ENCODE measurements at regions not wholly inside any gene's neighbourhood (a gene's known extent, or its start where the extent isn't known, plus 50 kb on each side); places are given as distances from the start of the nearest gene placed in this dataset.

- TF ChIP-seq, protein P1, sequence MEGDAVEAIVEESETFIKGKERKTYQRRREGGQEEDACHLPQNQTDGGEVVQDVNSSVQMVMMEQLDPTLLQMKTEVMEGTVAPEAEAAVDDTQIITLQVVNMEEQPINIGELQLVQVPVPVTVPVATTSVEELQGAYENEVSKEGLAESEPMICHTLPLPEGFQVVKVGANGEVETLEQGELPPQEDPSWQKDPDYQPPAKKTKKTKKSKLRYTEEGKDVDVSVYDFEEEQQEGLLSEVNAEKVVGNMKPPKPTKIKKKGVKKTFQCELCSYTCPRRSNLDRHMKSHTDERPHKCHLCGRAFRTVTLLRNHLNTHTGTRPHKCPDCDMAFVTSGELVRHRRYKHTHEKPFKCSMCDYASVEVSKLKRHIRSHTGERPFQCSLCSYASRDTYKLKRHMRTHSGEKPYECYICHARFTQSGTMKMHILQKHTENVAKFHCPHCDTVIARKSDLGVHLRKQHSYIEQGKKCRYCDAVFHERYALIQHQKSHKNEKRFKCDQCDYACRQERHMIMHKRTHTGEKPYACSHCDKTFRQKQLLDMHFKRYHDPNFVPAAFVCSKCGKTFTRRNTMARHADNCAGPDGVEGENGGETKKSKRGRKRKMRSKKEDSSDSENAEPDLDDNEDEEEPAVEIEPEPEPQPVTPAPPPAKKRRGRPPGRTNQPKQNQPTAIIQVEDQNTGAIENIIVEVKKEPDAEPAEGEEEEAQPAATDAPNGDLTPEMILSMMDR (IDR thresholded peaks at IDR 0.05; ENCODE audit: control insufficient read depth, insufficient read depth, low read depth, low read length, missing control alignments), result no peak
- H3K4me3 ChIP-seq (ENCODE audit: control insufficient read depth, low read depth, low read length), result no peak overlapping the region
- no peak for DNase-seq (ENCODE audit: low read depth)
These were observed 505.7 kb upstream of the KIF2B start for GRCh38 chr17:53316988-53317387.

DNA sequence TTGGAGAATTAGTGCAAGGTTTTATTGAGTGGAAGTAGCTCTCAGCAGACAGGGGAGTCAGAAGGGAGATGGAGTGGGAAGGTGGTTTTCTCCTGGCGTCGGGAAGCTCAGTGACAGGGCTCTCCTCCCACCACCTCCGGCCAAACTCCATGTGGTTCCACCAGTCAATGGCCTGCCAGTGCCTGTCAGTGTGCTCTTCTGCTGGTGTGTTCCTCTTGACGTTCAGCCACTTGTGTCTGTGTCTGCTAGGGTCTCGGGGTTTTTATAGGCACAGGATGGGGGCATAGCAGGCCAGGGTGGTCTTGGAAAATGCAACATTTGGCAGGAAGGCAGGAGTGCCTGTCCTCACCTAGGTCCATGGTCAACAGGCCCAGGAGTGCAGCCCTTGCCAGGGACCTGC is 506.7 kb upstream of the KIF2B start:
- DNase-seq (ENCODE audit: low read depth), result no peak
- no peak overlapping the region for H3K4me3 ChIP-seq (ENCODE audit: control insufficient read depth, low read depth, low read length)
- TF ChIP-seq, protein P1 (IDR thresholded peaks at IDR 0.05; ENCODE audit: control insufficient read depth, insufficient read depth, low read depth, low read length, missing control alignments), result no peak

DNA sequence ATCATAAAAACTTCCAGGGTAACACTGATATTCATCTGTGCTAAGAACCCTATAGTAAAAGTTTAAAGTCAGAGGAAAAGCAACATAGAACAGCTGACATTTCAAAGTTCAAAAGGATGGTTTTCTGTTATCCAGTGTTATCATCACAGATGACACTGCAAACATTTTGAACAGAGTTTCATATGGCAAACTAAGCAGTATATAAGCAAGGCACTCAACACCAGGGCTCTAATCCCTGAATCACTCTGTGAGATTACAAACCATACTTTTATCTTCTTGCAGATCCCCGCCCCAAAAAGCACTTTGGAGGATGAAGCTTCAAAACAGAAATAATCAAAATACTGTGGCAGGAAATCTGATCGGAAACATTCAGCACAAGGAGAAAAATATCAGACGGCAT is 508.2 kb upstream of the KIF2B start:
- TF ChIP-seq, protein P1 (IDR thresholded peaks at IDR 0.05; ENCODE audit: control insufficient read depth, insufficient read depth, low read depth, low read length, missing control alignments), result no peak
- no peak overlapping the region for H3K4me3 ChIP-seq (ENCODE audit: control insufficient read depth, low read depth, low read length)
- DNase-seq (ENCODE audit: low read depth), result no peak

DNA sequence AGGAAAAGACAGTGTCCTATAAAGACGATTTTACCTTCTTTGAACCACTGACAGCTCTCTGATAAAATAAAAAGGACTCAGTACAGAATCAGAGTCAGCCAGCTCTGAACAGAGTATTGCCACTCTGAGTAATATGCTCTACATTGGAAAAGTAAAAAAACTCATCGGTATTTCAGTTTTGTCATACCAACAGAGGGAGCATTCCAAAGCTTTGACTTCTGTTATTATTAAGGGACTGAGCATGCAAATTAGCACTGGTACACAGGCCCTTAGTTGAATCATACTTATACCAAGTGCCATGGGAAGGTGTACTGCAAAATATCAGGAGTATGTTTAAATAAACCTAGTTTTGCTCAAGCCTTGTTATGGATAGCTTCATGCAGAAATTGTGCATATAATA is 509.0 kb upstream of the KIF2B start:
- H3K4me3 ChIP-seq (ENCODE audit: control insufficient read depth, low read depth, low read length), result no peak overlapping the region
- no peak for DNase-seq (ENCODE audit: low read depth)
- TF ChIP-seq, protein P1 (IDR thresholded peaks at IDR 0.05; ENCODE audit: control insufficient read depth, insufficient read depth, low read depth, low read length, missing control alignments), result no peak

DNA sequence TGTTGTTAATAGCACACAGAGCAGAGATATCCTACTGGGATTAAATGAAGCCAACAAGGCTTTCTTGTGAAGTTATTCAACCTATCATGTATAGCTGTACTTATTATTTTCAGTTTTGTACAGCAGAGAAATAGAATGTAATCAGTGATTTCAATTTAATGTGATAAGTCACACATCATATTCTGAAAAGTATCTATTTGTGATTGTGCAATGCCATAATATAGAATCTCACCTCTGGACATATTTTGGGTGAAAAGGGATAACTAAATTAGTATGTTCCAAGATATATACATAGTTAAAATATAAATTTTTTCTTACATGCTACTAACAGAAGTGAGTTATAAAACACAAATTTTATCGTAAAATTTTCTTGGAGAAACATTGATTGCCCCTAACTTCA is 544.3 kb upstream of the KIF2B start:
- no peak overlapping the region for H3K4me3 ChIP-seq (ENCODE audit: control insufficient read depth, low read depth, low read length)
- DNase-seq (ENCODE audit: low read depth), result no peak
- TF ChIP-seq, protein P1 (IDR thresholded peaks at IDR 0.05; ENCODE audit: control insufficient read depth, insufficient read depth, low read depth, low read length, missing control alignments), result no peak

GRCh38 chr17:53273126-53273525 is 549.6 kb upstream of the KIF2B start:
- no peak for DNase-seq (ENCODE audit: low read depth)
- H3K4me3 ChIP-seq (ENCODE audit: control insufficient read depth, low read depth, low read length), result no peak overlapping the region
- TF ChIP-seq, protein P1 (IDR thresholded peaks at IDR 0.05; ENCODE audit: control insufficient read depth, insufficient read depth, low read depth, low read length, missing control alignments), result no peak

DNA sequence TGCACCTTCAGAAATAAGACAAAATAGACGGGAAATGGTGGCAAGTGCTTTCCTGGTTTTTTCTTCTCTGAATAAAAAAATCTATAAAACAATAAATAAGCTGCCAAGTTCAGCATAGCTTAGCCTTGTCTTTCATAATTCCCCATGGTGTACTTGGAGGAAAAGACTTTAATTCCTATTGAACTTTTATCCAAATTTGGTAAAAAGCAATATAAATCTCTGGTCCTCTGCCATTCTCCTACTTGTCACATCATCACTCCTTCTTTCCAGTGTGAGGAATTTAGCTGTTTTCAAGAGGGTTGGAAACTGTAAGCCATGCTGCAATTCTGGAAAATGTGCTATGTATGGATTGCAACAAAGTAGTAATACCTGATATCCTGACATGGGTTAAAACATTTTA is 551.8 kb upstream of the KIF2B start:
- no peak overlapping the region for H3K4me3 ChIP-seq (ENCODE audit: control insufficient read depth, low read depth, low read length)
- TF ChIP-seq, protein P1 (IDR thresholded peaks at IDR 0.05; ENCODE audit: control insufficient read depth, insufficient read depth, low read depth, low read length, missing control alignments), result no peak
- DNase-seq (ENCODE audit: low read depth), result no peak

Measured in AG09309 (cell line).